ENCODE measurements at regions not wholly inside any gene's neighbourhood (a gene's known extent, or its start where the extent isn't known, plus 50 kb on each side); places are given as distances from the start of the nearest gene placed in this dataset.

DNA sequence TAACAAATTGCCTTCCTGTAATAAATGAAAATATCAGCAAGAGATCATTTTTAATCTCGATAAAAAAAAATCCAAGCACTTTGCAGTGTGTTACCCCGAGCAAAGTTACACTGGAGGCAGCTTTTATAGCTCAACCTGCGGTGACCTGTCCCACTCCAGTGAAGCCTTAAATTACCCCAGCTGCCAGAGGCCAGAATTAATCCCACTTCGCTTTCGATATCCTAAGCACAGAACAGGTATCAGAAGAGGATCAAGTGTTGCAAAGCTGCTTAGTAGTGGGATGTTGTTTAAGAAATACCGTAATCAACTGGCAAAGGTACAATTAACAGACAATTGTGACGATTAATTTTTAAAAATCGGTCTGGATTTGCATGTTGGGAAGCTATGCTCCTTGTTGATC is 314.0 kb downstream of the AGTPBP1 start:
- FAIRE-seq: no peak

DNA sequence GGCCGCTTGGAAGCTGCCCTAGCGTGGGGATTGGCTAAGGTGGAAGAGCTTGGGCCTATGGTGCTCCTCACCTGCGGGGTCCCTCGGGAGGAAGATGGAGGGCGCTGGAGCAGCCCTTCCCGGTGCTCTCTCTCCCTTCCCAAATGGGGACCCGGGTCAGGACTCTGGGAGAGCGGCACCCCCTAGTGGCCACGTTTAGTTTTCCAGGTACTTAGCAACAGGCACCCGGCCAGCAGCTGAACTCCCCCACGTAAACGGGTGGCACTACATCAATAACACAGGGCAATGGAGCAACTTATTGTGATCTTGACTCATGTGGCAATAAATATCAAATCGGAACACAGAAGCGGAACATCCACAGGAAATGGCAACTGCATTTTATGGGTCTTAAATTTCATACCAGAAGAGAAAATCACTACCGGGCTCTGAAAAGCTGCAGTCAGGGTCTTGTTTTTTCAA is 316.6 kb downstream of the AGTPBP1 start:
- FAIRE-seq: no peak

DNA sequence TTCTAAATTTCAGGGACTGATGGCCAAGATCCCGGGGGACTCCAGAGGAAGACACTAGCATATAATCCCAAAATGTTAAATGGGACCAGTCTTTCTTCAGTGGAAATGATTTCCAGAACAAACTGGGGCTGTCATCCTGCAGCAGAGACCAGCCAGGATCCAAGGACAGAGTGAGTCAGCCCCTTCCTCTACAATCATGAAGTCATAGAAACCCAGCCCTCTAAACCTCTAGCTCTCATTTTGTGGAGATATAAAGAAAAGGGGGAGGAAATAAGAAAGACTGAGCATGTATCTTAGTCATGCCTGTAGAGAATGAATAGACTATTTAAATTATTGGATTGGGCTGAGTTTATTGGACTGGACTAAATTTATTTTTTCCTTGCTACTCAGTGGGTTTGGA is 318.3 kb downstream of the AGTPBP1 start:
- no peak for FAIRE-seq

DNA sequence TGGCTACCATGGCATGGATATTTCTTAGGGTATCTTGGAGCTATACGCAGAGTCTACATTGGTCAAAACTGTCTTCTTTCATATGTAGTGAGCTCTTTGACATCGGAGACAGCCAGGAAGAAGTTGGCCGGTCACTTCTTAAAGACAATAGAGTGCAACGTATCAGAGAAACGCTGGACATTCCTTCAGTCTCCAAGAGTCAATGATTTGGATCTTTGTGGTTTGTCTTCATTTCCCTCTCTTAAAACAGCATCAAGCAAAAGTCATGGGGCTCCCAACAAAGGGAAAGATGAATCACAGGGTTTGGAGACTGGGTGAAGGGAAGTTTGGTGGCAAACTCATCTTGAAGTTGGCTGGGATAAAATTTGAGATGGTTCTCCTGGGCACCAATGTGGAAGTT is 320.1 kb downstream of the AGTPBP1 start:
- no peak for FAIRE-seq

DNA sequence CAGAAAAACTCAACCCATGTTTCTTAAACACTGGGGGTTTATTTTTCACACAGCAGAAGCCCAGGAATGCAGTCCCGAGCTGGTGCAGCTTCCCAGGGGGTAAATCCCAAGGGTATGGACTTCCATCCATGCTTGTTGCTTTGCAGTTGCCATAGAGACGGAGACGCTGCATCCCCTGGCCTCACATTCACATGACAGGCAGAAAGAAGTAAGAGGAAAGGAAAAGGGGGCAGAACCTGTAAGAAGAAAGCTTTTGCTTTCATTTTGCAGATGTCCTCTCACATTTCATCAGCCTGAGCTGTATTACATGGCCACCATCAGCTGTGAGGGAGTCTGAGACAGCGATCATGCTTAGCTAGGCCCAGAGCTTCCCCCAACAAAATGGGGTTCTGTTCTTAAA is 321.0 kb downstream of the AGTPBP1 start:
- no peak for FAIRE-seq

DNA sequence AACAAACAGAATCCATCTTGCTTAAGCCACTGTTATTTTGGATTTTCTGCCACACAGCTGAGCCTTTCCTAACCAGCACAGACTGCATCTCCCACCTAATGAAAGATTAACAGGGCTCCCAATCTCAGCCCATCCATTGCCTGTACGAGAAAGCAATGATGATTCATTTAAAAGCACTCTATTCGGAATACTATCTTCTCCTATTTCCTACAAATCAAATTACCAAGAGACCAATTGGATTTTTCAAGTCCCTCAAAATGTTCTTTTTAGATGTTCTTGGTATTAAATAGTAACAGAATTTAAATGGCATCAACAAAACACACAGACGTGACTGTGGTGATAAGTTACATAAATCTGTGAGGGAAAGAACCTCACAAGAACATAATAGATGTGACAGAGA is 324.1 kb downstream of the AGTPBP1 start:
- no peak for FAIRE-seq

DNA sequence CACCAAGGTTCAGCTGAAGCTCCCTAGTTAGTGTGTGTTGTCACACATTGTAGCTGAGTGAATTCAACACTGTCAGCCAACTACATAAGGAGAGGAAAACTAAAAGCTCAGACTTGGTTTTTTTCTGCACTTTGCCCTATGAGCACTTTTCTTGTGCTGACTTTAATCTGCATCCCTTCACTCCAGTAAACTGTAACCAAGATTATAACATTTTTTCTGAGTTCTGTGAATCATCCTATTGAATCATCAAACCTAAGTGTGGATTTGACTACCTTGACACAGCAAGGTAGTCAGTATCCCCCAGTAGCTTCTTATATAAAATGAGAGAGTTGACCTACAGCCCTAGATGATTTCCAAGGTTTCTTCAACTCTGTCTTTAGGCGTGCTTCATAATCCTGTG is 325.0 kb downstream of the AGTPBP1 start:
- FAIRE-seq: no peak

DNA sequence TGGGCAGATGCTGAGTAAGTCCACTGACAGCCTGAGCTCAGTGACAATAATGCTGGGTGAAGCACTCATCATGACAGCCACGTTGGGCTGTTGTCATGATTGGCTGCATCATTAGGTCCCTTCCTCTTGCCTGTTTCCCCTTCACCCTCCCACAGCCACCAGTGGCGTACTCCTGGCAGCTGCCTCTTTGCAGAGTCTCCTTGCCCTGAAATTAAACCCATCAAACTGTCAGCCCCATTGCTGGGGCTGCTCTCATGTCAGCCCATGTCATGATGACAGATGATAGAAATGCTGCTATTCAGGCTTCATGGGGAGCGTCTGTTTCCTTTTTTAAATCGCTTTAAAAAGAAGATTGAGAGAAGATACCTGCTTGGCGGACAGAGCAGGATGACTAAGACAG is 327.4 kb downstream of the AGTPBP1 start:
- no peak for FAIRE-seq

DNA sequence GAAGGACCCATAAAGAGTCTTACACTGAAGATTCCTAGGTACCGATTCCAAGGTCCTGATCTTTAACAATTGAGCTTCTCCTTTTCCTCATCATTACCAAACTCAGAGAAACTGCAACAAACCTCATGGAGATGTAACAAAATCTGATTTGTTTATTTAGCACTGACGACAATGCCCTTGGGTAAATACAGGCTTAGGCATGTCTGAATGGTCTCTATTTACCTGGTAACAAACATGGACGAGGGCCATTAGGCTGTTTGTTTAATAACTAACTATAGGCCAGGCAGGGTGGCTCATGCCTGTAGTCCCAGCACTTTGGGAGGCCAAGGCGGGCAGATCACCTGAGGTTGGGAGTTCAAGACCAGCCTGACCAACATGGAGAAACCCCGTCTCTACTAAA is 333.3 kb downstream of the AGTPBP1 start:
- FAIRE-seq: no peak

DNA sequence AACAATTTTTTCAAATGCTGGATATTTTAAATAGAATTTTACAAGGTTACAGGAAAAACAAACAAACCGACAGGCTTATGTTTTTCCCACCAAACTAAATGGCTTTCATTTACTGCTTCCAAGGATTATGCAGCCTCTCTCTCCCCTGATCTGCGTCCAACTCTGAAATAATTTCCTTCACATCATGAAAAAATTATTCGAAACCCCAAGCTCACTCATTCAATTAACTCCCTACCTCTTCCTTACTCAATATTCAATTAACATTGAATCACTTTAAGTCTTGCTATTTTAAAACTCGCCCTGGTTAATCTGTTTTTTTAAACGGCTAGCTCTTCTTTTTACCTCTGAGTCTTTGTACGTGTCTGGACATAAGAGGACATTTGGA is 336.2 kb downstream of the AGTPBP1 start:
- FAIRE-seq: no peak

DNA sequence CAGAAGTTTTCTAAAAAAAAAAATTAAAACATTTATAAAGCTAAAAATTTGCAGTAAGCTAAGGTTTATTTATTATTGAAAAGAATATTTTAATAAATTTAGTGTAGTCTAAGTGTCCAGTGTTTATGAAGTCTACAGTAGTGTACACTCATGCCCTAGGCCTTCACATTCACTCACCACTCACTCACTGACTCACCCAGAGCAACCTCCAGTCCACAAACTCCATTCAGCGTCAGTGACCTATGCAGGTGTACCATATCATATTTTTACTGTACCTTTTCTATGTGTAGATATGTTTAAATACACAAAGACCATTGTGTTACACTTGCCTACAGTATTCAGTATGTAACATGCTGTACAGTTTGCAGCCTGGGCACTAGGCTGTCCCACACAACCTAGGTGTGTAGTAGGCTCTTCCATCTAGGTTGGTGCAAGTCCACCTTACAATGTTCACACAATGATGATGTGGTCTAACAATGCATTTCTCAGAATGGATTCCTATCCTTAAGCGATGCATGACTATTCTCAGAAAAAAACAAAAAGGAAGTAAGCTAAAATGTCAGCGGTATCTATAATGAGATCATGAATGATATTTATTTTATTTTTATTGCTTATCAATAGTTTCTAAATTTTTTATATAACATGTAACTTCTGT is 336.7 kb downstream of the AGTPBP1 start:
- no peak for FAIRE-seq

DNA sequence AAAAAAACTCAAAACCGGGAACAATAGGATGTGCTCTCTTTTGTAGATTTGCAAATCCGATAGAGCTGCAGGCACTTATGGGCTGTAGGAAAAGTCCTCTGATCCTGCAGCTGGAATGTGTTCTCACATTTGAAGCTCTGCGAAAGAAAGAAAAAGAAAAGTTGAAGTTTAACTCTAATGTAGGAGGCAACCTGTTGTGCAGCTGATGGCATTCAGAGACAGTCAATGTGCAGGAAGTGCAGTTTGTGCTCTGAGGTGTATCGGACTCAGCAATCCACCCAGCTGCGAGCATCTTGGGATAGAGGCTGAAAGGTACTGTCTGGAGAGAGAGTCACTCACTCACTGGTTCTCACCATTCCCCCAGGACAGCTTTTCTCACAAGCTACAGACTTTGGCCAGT is 339.2 kb downstream of the AGTPBP1 start:
- FAIRE-seq: no peak

DNA sequence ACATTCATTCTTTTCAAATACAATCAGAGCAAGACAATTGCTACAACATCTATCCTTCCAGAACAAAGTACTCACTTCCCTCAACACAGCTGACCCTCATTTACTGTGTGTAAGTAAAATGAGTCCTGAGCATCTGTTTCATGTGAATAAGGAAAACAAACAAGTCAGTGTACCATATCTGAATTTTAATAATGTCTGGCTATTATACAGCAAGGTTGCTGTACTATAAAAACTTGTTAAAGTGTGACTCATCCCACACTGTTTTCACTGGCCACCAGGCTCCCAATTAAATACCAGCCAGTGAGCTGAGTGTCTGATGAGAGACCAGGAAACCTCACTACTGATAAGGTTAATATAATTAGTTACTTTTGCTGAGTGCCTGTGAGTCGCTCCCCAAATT is 339.8 kb downstream of the AGTPBP1 start:
- FAIRE-seq: no peak

DNA sequence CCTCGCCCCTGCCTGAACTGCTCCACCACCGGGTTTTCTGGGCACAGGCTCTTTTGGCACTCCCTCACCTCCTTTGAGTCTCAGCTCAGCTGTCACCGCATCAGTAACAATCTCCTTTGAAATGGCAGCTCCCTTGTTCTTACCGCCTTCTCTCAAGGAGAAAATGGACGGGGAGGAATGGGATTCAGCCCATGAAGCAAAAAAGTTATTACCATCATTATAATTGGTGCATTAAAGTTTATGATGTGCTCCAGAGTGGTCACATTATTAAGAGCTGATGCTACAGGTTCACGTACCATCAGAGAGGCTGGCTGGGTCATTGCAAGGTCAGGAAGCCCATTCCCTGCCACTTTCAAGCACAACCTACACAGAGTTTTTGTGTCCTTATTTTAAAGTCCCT is 344.7 kb downstream of the AGTPBP1 start:
- FAIRE-seq: no peak

DNA sequence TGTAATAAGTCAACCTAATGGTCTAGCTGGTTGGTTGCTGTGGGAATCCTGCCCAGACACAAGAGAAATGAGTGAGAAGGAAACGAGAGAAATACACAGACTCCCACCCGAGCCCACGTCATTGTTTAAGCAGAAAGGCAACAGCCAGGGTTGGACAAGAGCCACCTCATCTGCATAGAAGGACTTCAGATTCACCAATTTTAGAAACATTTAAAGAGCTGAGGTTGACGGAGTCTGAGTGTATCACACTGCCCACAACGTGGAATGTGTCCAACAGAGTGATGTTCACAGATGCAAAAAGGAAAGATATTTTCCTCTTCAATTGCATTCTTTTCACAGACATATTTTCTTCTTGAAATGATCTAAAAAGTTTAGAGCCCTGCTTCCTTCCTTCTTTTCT is 349.5 kb downstream of the AGTPBP1 start:
- FAIRE-seq: no peak

DNA sequence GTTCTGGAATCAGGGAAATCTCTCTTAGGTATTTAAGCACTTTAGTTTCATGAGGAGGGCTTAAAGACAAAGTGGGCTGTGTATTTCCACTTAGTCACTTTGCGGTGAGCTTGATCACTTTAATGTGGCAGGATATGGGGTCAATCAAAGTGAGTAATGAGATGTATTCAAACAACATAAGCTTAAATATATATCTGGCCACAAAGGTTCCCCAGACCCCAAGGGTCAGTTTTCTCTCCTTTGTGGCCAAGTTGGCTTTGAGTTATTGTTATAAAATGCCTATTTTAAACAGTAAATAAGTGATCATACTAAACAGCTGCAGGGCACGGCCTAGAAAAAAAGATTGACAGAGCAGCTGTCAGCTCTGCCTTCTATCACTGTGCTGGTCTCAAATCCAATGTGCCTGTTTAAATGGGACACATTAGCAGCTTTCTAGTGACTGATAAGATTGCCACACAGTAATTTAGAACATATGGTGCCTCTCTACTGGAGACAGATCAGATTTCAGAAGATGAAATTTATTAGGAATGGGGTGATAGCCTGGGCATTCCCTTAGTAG is 363.9 kb downstream of the AGTPBP1 start:
- FAIRE-seq: no peak

DNA sequence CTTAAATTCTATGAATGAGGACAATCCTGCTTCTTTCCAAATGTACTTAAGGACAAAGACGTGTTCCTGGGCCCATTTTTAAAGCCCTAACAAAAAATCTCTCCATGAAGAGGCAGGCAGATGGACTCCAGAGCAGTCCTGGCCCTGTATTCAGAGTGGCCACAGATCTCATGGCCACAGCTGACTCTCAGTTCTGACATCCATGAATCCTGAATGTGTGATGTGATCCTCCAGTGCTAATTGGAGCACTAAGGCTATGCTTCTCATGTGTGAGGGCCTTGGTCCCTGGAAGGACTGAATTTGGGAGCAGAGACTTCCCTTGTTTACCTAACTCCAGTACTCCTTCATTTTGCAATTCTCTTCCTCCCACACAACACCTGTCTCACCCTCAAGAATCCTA is 373.0 kb downstream of the AGTPBP1 start:
- FAIRE-seq: no peak

DNA sequence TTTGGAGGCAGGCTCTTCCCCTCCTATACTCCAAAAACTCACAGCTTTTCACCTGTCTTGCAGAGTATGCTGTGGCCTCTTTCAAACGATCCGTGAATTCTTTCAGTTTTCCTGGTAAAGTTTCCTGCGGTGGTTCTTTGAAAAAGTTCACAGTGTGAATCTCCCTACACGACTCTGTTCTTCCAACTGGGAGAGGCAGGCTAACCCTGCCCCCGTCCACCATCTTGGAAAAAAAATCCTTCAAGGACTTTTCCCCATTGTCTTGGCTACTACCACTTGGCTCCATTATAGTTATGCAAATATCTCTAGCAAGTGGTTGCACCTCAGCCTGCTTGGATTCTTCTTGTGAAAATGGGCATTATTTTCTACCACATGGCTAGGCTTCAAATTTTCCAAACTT is 382.6 kb downstream of the AGTPBP1 start:
- FAIRE-seq: no peak

DNA sequence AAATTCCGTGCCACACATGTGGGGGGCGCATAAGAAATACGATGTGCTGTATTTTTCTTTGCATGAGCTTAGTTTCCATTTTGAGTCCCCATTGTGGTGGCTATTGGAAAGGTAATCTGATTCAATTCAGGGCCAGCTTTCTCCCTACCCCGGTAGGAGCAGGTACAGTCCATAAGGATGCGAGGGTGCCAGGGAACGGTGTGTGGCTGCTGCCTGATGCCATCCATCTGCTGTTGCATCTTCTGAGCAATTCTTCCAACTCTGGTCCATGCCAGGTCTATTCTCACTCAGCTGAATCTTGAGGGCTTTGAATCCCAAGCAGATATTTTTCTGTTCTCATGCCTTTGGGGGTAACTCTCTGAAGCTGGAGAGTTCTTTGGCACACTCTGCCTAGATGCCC is 392.7 kb downstream of the AGTPBP1 start:
- FAIRE-seq: no peak

DNA sequence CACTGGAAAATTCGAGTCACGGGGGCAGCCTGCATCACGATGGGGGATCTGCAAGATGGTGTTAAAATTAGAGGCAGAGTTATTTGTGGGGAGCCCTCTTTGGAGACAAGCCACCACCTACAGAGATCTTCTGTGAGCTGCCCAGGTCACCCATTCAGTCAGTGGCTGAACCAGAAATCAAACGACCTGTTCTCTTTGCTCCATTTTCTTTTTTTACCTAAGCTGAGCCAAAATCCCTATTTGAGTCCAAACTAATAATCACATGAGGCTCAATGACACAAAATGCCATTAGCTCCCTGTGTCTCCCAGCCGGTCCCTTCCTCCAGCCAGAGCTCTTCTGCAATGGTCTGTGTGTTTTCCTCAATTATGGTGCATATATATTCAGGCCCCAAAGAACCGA is 394.2 kb downstream of the AGTPBP1 start:
- FAIRE-seq: no peak

DNA sequence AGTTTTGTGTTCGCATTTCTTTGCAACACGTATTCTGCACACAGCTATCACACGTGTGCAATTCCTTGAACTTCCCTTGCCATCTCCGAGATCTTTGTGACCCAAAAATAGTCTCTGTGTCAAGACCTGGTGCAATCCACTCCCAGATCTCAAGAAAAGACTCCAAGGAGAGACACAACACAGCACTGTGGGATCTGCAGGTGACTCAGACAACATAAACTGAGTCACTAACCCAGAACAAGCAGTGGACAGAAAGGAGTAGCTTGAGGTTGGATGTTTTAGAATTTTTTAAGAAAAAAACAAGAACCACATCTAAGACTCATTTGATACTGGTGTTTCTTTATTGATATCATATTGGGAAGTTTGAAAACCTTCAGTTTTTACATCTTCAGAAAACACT is 396.9 kb downstream of the AGTPBP1 start:
- FAIRE-seq: no peak

DNA sequence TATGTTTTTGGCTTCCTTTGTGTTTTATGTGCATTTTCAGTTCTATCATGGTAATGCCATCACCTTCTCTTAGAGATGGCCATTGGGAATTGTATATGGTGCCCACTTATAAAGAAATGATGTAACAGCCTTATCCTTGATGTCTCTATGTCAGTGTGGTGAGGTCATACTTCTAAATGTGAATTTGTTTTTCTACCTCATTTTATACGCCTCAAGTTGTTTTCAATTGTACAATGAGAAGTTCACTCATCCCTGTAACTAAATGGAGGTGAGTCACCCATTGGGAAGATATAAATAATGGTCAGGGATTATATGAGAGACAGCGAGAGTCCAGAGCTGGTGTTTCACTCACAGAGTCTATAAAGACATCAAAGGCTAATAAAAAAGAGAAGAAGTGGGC is 402.4 kb downstream of the AGTPBP1 start:
- no peak for FAIRE-seq

DNA sequence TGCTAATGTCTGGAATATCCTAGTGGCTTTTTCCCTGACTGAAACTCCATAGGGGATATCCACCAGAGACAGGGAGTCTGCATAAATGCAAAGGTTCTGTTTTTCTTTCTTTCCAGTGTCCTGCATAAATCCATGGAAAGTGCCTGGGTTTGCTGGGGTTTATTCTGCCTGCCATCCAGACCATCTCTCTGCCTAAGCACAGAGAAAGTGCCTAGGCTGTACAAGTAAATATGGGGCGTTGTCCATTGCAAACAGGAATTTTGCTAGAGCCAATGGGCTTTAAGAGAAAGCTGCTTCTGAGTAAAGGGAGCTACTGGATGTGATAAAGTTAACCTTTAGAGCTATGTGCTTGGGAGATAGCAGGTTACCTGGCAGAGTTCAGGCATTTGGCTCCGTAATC is 407.5 kb downstream of the AGTPBP1 start:
- FAIRE-seq: no peak

DNA sequence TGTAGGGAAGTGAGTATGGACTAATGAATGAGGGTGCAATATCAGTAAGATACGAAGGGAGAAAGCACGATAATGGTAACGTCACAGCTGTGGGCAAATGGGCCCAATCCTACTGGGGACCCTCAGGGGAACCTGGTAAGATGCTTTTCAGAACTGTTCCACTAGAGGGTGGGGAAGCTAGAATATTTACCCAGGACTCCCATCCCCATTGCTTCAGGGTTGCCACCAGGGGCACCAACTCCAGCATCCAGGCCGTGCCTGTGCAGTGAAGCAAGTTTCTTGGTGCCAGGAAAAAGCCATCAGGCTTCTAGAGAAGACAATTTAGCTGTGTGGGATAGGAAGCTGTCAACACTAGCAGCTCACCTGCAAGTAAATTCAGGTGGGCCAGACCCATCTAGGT is 409.3 kb downstream of the AGTPBP1 start:
- FAIRE-seq: no peak

DNA sequence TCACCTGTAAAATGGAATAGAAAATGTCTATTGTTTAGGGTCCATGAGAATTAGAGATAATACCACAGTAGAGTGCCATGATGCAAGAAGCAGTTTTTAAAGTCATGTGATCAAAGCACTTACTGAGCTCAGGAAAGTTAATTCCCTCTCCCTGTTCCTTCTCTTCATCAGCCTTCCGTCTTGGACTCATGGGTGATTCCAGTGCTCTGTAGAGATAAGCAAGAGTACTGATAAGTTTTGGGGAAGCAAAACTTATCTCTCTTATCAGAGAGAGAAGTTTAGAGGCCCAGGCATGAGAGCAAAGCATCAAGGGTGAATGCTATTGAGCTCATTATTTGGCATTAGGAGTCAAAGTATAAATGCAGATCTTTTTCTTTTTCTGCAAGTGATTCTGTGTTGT is 410.1 kb downstream of the AGTPBP1 start:
- no peak for FAIRE-seq
